GM12872 (cell line): ENCODE measurements at regions not wholly inside any gene's neighbourhood (a gene's known extent, or its start where the extent isn't known, plus 50 kb on each side); places are given as distances from the start of the nearest gene placed in this dataset.

Source experiments
- CTCF ChIP-seq: IDR thresholded peaks from 3 replicates; pipeline ENCODE4 v1.5.1; 2011; ENCODE audit warnings: low read depth, mild to moderate bottlenecking, low read length, moderate library complexity; ENCODE audit not compliant: insufficient read depth

- no peak for TF ChIP-seq CTCF
Measured at GRCh38 chr13:34869696-34870095, 72.4 kb upstream of the NBEA start.

- TF ChIP-seq CTCF: no peak
Measured at GRCh38 chr13:34878329-34878728, 63.7 kb upstream of the NBEA start.

- TF ChIP-seq CTCF: no peak
Measured at GRCh38 chr13:34879851-34880250, 62.2 kb upstream of the NBEA start.

GRCh38 chr13:34881494-34881893 is 60.6 kb upstream of the NBEA start:
- TF ChIP-seq CTCF: no peak

DNA sequence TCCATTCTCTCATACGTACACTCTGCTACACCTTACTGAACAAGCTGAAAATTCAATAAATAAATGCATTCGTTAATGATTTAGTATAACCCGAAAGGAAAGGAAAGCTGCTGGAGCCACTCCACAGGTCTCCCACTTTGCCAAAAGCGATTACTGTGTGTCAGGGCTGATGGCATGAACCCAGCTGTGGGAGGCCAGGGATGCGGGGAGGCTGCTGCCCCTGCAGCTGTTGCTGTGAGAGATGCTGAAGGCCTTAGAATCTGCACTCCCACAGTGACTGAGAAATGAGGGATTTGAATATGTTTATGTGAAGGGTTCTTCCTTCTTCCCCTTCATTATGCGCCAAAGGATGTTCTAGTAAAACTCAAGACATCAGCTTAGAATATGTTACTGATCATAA is 58.7 kb upstream of the NBEA start:
- TF ChIP-seq CTCF: no peak

GRCh38 chr13:34884366-34884765 is 57.7 kb upstream of the NBEA start:
- TF ChIP-seq CTCF: no peak

DNA sequence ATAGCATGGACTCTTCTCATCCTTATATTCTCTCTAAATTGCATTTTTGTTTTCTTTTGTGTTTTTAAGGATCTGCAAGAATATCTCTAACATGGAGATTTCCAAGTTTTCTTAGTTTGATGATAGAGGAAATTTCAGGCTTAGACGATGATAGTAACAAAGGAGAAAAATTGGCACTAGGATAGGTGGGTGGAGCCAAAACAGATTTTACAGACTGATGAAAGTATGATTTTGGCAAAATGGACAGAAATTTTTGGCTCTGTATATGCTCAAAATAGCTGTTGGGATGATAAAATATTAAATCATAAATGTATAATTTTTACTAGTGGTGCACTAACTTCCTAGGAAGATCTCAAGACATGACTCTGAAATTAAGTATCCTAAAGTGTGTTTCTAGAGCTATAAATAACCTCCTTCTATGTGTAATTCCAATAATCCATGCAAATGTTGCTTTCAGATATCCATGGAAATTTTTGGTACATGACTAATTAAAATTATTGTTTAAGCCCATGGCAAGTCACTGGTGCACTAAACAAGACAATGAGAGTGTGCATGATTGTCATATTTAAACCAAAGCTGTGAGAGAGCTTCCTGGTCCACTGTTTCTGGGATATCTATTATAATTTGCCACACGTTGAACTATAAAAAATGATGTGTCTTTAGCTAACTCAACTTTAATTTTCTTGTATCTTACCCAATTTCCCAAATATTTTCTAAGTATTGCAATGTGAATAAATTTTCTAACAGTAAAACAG is 55.8 kb upstream of the NBEA start:
- no peak for TF ChIP-seq CTCF
